Kidney capillary endothelial cell (primary cell): ENCODE measurements at regions not wholly inside any gene's neighbourhood (a gene's known extent, or its start where the extent isn't known, plus 50 kb on each side); places are given as distances from the start of the nearest gene placed in this dataset.
"Not testable (repeated sequence)": the region's sequence is repeated elsewhere in the genome, so short reads cannot be mapped to it uniquely, and the experiment has no call there.

Experiments
- DNase-seq: peaks from one replicate; pipeline ENCODE4 v3.0.0-alpha.2; 2018; ENCODE audit warnings: low spot score

GRCh38 chr1:115181231-115181630 is 91.9 kb upstream of the TSPAN2 start:
- no peak for DNase-seq

- no peak for DNase-seq
Measured at GRCh38 chr1:115179397-115180079, 90.2 kb upstream of the TSPAN2 start.

GRCh38 chr1:115176189-115176588 is 86.9 kb upstream of the TSPAN2 start:
- DNase-seq, result no peak

- DNase-seq, result no peak
Measured at GRCh38 chr1:115175596-115175995, 86.3 kb upstream of the TSPAN2 start.

GRCh38 chr1:115173151-115173550 is 83.8 kb upstream of the TSPAN2 start:
- DNase-seq, result no peak

GRCh38 chr1:115172270-115172669 is 83.0 kb upstream of the TSPAN2 start:
- no peak for DNase-seq

- no peak for DNase-seq
Measured at GRCh38 chr1:115170961-115171392, 81.7 kb upstream of the TSPAN2 start.

GRCh38 chr1:115170377-115170776 is 81.1 kb upstream of the TSPAN2 start:
- no peak for DNase-seq

- no peak for DNase-seq
Measured at GRCh38 chr1:115168026-115168425, 78.7 kb upstream of the TSPAN2 start.

- DNase-seq, result peak; percentile 34
Measured at GRCh38 chr1:115166531-115167091, 77.3 kb upstream of the TSPAN2 start.

GRCh38 chr1:115165776-115166175 is 76.5 kb upstream of the TSPAN2 start:
- DNase-seq, result no peak

- no peak for DNase-seq
Measured at GRCh38 chr1:115164940-115165705, 75.8 kb upstream of the TSPAN2 start.

GRCh38 chr1:115164484-115164883 is 75.2 kb upstream of the TSPAN2 start:
- DNase-seq, result no peak

GRCh38 chr1:115160728-115161127 is 71.4 kb upstream of the TSPAN2 start:
- DNase-seq, result no peak

GRCh38 chr1:115159958-115160357 is 70.7 kb upstream of the TSPAN2 start:
- DNase-seq, result no peak

GRCh38 chr1:115158181-115158580 is 68.9 kb upstream of the TSPAN2 start:
- DNase-seq, result no peak

- DNase-seq, result no peak
Measured at GRCh38 chr1:115156826-115157468, 67.6 kb upstream of the TSPAN2 start.

- no peak for DNase-seq
Measured at GRCh38 chr1:115153966-115154557, 64.8 kb upstream of the TSPAN2 start.

GRCh38 chr1:115147928-115148327 is 58.6 kb upstream of the TSPAN2 start:
- not testable (repeated sequence) for DNase-seq

- DNase-seq, result no peak
Measured at GRCh38 chr1:115145226-115145625, 55.9 kb upstream of the TSPAN2 start.

- DNase-seq, result no peak
Measured at GRCh38 chr1:115144176-115144575, 54.9 kb upstream of the TSPAN2 start.

- no peak for DNase-seq
Measured at GRCh38 chr1:115142616-115143015, 53.3 kb upstream of the TSPAN2 start.

GRCh38 chr1:115141145-115141454 is 51.8 kb upstream of the TSPAN2 start:
- no peak for DNase-seq
